PC-3 (cell line): ENCODE measurements at regions not wholly inside any gene's neighbourhood (a gene's known extent, or its start where the extent isn't known, plus 50 kb on each side); places are given as distances from the start of the nearest gene placed in this dataset.

Experiments
- CTCF ChIP-seq: fragments of 300-600 bp; sonication (generic); conservative IDR thresholded peaks from 2 replicates; pipeline ENCODE4 v1.5.1; 2017; ENCODE audit warnings: antibody characterized with exemption, low read depth, mild to moderate bottlenecking, low read length
- EZH2 ChIP-seq: fragments of 300-600 bp; sonication (generic); IDR thresholded peaks from one replicate; pipeline ENCODE4 v1.6.1; 2017; ENCODE audit warnings: antibody characterized with exemption, mild to moderate bottlenecking, low read length; ENCODE audit not compliant: unreplicated experiment
- EZH2phosphoT487 ChIP-seq: fragments of 300-600 bp; sonication (generic); IDR thresholded peaks from 2 replicates; pipeline ENCODE4 v1.6.1; 2018; ENCODE audit warnings: mild to moderate bottlenecking, antibody characterized with exemption, low read length, borderline replicate concordance

GRCh38 chr18:29418136-29418535 lies 1241.2 kb upstream of the CDH2 start:
- TF ChIP-seq CTCF (no peak), EZH2phosphoT487 (no peak), EZH2 (no peak)
